ENCODE measurements at regions not wholly inside any gene's neighbourhood (a gene's known extent, or its start where the extent isn't known, plus 50 kb on each side); places are given as distances from the start of the nearest gene placed in this dataset.

GRCh38 chr6:98516206-98516605 is 318.2 kb upstream of the POU3F2 start:
- ChIA-PET CTCF (no interaction called here), POLR2A (no interaction called here)
- no peak overlapping the region for H3K4me3 Mint-ChIP-seq
- DNase-seq: no peak
- no peak overlapping the region for H3K27ac Mint-ChIP-seq
- no peaks in the 10 kb centered on the region for H3K36me3 Mint-ChIP-seq (ENCODE audit: low read depth)
- no peaks in the 10 kb centered on the region for H3K9me3 Mint-ChIP-seq
- H3K4me1 Mint-ChIP-seq: no peaks in the 10 kb centered on the region
- H3K27me3 Mint-ChIP-seq: no peaks in the 10 kb centered on the region

- Mint-ChIP-seq H3K4me3 (no peak overlapping the region), H3K27me3 (no peaks in the 10 kb centered on the region), H3K9me3 (no peaks in the 10 kb centered on the region), H3K27ac (no peak overlapping the region), H3K36me3 (ENCODE audit: low read depth) (no peaks in the 10 kb centered on the region), H3K4me1 (no peaks in the 10 kb centered on the region)
- POLR2A ChIA-PET: no interaction called here
- no peak for DNase-seq
- CTCF ChIA-PET: no interaction called here
These were observed 317.5 kb upstream of the POU3F2 start for GRCh38 chr6:98516866-98517265.

GRCh38 chr6:98525860-98526259 is 308.5 kb upstream of the POU3F2 start:
- CTCF ChIA-PET: no interaction called here
- H3K9me3 Mint-ChIP-seq: peaks cover 3% of the 10 kb centered on the region
- H3K27ac Mint-ChIP-seq: no peak overlapping the region
- no peaks in the 10 kb centered on the region for H3K4me1 Mint-ChIP-seq
- no peak overlapping the region for H3K4me3 Mint-ChIP-seq
- POLR2A ChIA-PET: no interaction called here
- no peaks in the 10 kb centered on the region for H3K36me3 Mint-ChIP-seq (ENCODE audit: low read depth)
- DNase-seq: no peak
- H3K27me3 Mint-ChIP-seq: no peaks in the 10 kb centered on the region

- no peaks in the 10 kb centered on the region for H3K4me1 Mint-ChIP-seq
- no peaks in the 10 kb centered on the region for H3K36me3 Mint-ChIP-seq (ENCODE audit: low read depth)
- ChIA-PET POLR2A (no interaction called here), CTCF (no interaction called here)
- no peaks in the 10 kb centered on the region for H3K27me3 Mint-ChIP-seq
- no peak overlapping the region for H3K27ac Mint-ChIP-seq
- DNase-seq: no peak
- peaks cover 3% of the 10 kb centered on the region for H3K9me3 Mint-ChIP-seq
- H3K4me3 Mint-ChIP-seq: no peak overlapping the region
These were observed 307.9 kb upstream of the POU3F2 start for GRCh38 chr6:98526465-98526864.

GRCh38 chr6:98529364-98529763 is 305.0 kb upstream of the POU3F2 start:
- H3K27ac Mint-ChIP-seq: no peak overlapping the region
- no peaks in the 10 kb centered on the region for H3K27me3 Mint-ChIP-seq
- no peaks in the 10 kb centered on the region for H3K36me3 Mint-ChIP-seq (ENCODE audit: low read depth)
- H3K4me1 Mint-ChIP-seq: no peaks in the 10 kb centered on the region
- H3K4me3 Mint-ChIP-seq: no peak overlapping the region
- ChIA-PET CTCF (no interaction called here), POLR2A (no interaction called here)
- no peak for DNase-seq
- peaks cover 3% of the 10 kb centered on the region for H3K9me3 Mint-ChIP-seq

- Mint-ChIP-seq H3K36me3 (ENCODE audit: low read depth) (no peaks in the 10 kb centered on the region), H3K9me3 (peaks cover 3% of the 10 kb centered on the region), H3K27ac (no peak overlapping the region), H3K4me3 (no peak overlapping the region), H3K27me3 (no peaks in the 10 kb centered on the region), H3K4me1 (no peaks in the 10 kb centered on the region)
- DNase-seq: no peak
- ChIA-PET CTCF (no interaction called here), POLR2A (no interaction called here)
These were observed 303.6 kb upstream of the POU3F2 start for GRCh38 chr6:98530732-98531131.

GRCh38 chr6:98532004-98532403 is 302.4 kb upstream of the POU3F2 start:
- Mint-ChIP-seq H3K4me3 (no peak overlapping the region), H3K4me1 (no peaks in the 10 kb centered on the region), H3K27ac (no peak overlapping the region), H3K9me3 (peaks cover 3% of the 10 kb centered on the region), H3K36me3 (ENCODE audit: low read depth) (no peaks in the 10 kb centered on the region), H3K27me3 (no peaks in the 10 kb centered on the region)
- DNase-seq: no peak
- CTCF ChIA-PET: no interaction called here
- POLR2A ChIA-PET: no interaction called here

- H3K27me3 Mint-ChIP-seq: no peaks in the 10 kb centered on the region
- ChIA-PET CTCF (no interaction called here), POLR2A (no interaction called here)
- no peak overlapping the region for H3K27ac Mint-ChIP-seq
- H3K4me1 Mint-ChIP-seq: no peaks in the 10 kb centered on the region
- no peaks in the 10 kb centered on the region for H3K9me3 Mint-ChIP-seq
- no peak for DNase-seq
- H3K4me3 Mint-ChIP-seq: no peak overlapping the region
- H3K36me3 Mint-ChIP-seq (ENCODE audit: low read depth): no peaks in the 10 kb centered on the region
These were observed 294.6 kb upstream of the POU3F2 start for GRCh38 chr6:98539741-98540140.

- no peaks in the 10 kb centered on the region for H3K4me1 Mint-ChIP-seq
- DNase-seq: no peak
- ChIA-PET POLR2A (no interaction called here), CTCF (no interaction called here)
- no peaks in the 10 kb centered on the region for H3K36me3 Mint-ChIP-seq (ENCODE audit: low read depth)
- H3K4me3 Mint-ChIP-seq: no peak overlapping the region
- H3K9me3 Mint-ChIP-seq: no peaks in the 10 kb centered on the region
- no peak overlapping the region for H3K27ac Mint-ChIP-seq
- no peaks in the 10 kb centered on the region for H3K27me3 Mint-ChIP-seq
These were observed 288.0 kb upstream of the POU3F2 start for GRCh38 chr6:98546376-98546775.

GRCh38 chr6:98547151-98547550 is 287.2 kb upstream of the POU3F2 start:
- ChIA-PET CTCF (no interaction called here), POLR2A (no interaction called here)
- H3K27ac Mint-ChIP-seq: no peak overlapping the region
- no peaks in the 10 kb centered on the region for H3K4me1 Mint-ChIP-seq
- H3K36me3 Mint-ChIP-seq (ENCODE audit: low read depth): no peaks in the 10 kb centered on the region
- H3K4me3 Mint-ChIP-seq: no peak overlapping the region
- H3K9me3 Mint-ChIP-seq: no peaks in the 10 kb centered on the region
- H3K27me3 Mint-ChIP-seq: no peaks in the 10 kb centered on the region
- no peak for DNase-seq

GRCh38 chr6:98547634-98548033 is 286.7 kb upstream of the POU3F2 start:
- Mint-ChIP-seq H3K36me3 (ENCODE audit: low read depth) (no peaks in the 10 kb centered on the region), H3K4me1 (no peaks in the 10 kb centered on the region), H3K27me3 (no peaks in the 10 kb centered on the region), H3K4me3 (no peak overlapping the region), H3K9me3 (no peaks in the 10 kb centered on the region), H3K27ac (no peak overlapping the region)
- ChIA-PET CTCF (no interaction called here), POLR2A (no interaction called here)
- DNase-seq: no peak

- H3K27ac Mint-ChIP-seq: no peak overlapping the region
- ChIA-PET POLR2A (no interaction called here), CTCF (no interaction called here)
- H3K9me3 Mint-ChIP-seq: no peaks in the 10 kb centered on the region
- no peaks in the 10 kb centered on the region for H3K4me1 Mint-ChIP-seq
- DNase-seq: no peak
- H3K4me3 Mint-ChIP-seq: no peak overlapping the region
- no peaks in the 10 kb centered on the region for H3K27me3 Mint-ChIP-seq
- no peaks in the 10 kb centered on the region for H3K36me3 Mint-ChIP-seq (ENCODE audit: low read depth)
These were observed 286.1 kb upstream of the POU3F2 start for GRCh38 chr6:98548301-98548700.

GRCh38 chr6:98560418-98560817 is 274.0 kb upstream of the POU3F2 start:
- Mint-ChIP-seq H3K4me1 (no peaks in the 10 kb centered on the region), H3K36me3 (ENCODE audit: low read depth) (no peaks in the 10 kb centered on the region), H3K27ac (no peak overlapping the region), H3K9me3 (no peaks in the 10 kb centered on the region), H3K4me3 (no peak overlapping the region), H3K27me3 (no peaks in the 10 kb centered on the region)
- ChIA-PET CTCF (interaction anchor here (0.9 kb wide), 1 partner anchor 9 kb away, joined by 3 read pairs; no protein-coding TSS in a partner anchor), POLR2A (no interaction called here)
- no peak for DNase-seq

- Mint-ChIP-seq H3K27me3 (no peaks in the 10 kb centered on the region), H3K9me3 (no peaks in the 10 kb centered on the region), H3K27ac (no peak overlapping the region), H3K4me3 (no peak overlapping the region), H3K4me1 (no peaks in the 10 kb centered on the region), H3K36me3 (ENCODE audit: low read depth) (no peaks in the 10 kb centered on the region)
- ChIA-PET CTCF (interaction anchor here (0.9 kb wide), 1 partner anchor 9 kb away, joined by 3 read pairs; no protein-coding TSS in a partner anchor), POLR2A (no interaction called here)
- no peak for DNase-seq
These were observed 273.5 kb upstream of the POU3F2 start for GRCh38 chr6:98560841-98561240.

- no peak for DNase-seq
- Mint-ChIP-seq H3K36me3 (ENCODE audit: low read depth) (no peaks in the 10 kb centered on the region), H3K4me3 (no peak overlapping the region), H3K9me3 (no peaks in the 10 kb centered on the region), H3K4me1 (no peaks in the 10 kb centered on the region), H3K27me3 (no peaks in the 10 kb centered on the region), H3K27ac (no peak overlapping the region)
- CTCF ChIA-PET: no interaction called here
- POLR2A ChIA-PET: no interaction called here
These were observed 268.2 kb upstream of the POU3F2 start for GRCh38 chr6:98566126-98566525.

All from activated CD4-positive, alpha-beta T cell treated with anti-CD3 and anti-CD28 coated beads, Interleukin-2, amount 10 ng/mL, durations not matched to agents 7 days and 5 days (primary cell).